Hypothalamus (tissue), 51 donors: ENCODE measurements at regions not wholly inside any gene's neighbourhood (a gene's known extent, or its start where the extent isn't known, plus 50 kb on each side); places are given as distances from the start of the nearest gene placed in this dataset.
"Not testable (repeated sequence)": the region's sequence is repeated elsewhere in the genome, so short reads cannot be mapped to it uniquely, and the experiment has no call there.

ENCODE experiments used
- DNase-seq, 51 donors: peaks; one replicate each; lab custom pipeline; 2025; lab: John Stamatoyannopoulos, UW

GRCh38 chr10:83706952-83707582, 432.2 kb upstream of the GHITM start:
- no peak for DNase-seq

GRCh38 chr10:83713423-83713822, 425.9 kb upstream of the GHITM start:
- DNase-seq = no peak

- DNase-seq = no peak
Measured at GRCh38 chr10:83723080-83723479, 416.2 kb upstream of the GHITM start.

- no peak for DNase-seq
Measured at GRCh38 chr10:83724471-83725241, 414.7 kb upstream of the GHITM start.

- DNase-seq = no peak
Measured at GRCh38 chr10:83725567-83725966, 413.7 kb upstream of the GHITM start.

GRCh38 chr10:83734278-83734677, 405.0 kb upstream of the GHITM start:
- DNase-seq = no peak

GRCh38 chr10:83736008-83736407, 403.3 kb upstream of the GHITM start:
- no peak for DNase-seq

- no peak for DNase-seq
Measured at GRCh38 chr10:83750604-83751003, 388.7 kb upstream of the GHITM start.

GRCh38 chr10:83753490-83753889, 385.8 kb upstream of the GHITM start:
- DNase-seq = no peak

GRCh38 chr10:83754857-83755256, 384.5 kb upstream of the GHITM start:
- no peak for DNase-seq

GRCh38 chr10:83760142-83760541, 379.2 kb upstream of the GHITM start:
- no peak for DNase-seq

GRCh38 chr10:83764666-83765065, 374.6 kb upstream of the GHITM start:
- no peak for DNase-seq

- DNase-seq = no peak
Measured at GRCh38 chr10:83765731-83766130, 373.6 kb upstream of the GHITM start.

GRCh38 chr10:83769281-83769820, 370.0 kb upstream of the GHITM start:
- DNase-seq = no peak

- DNase-seq = not testable (repeated sequence)
Measured at GRCh38 chr10:83786701-83787100, 352.6 kb upstream of the GHITM start.

GRCh38 chr10:83801983-83802382, 337.3 kb upstream of the GHITM start:
- no peak for DNase-seq

- no peak for DNase-seq
Measured at GRCh38 chr10:83806717-83807116, 332.6 kb upstream of the GHITM start.

GRCh38 chr10:83809001-83809400, 330.3 kb upstream of the GHITM start:
- DNase-seq = no peak

- DNase-seq = no peak
Measured at GRCh38 chr10:83816942-83817341, 322.4 kb upstream of the GHITM start.

GRCh38 chr10:83817797-83818196, 321.5 kb upstream of the GHITM start:
- no peak for DNase-seq

- DNase-seq = no peak
Measured at GRCh38 chr10:83819609-83820008, 319.7 kb upstream of the GHITM start.

GRCh38 chr10:83820033-83820432, 319.3 kb upstream of the GHITM start:
- no peak for DNase-seq
